SK-N-SH (cell line): ENCODE measurements at regions not wholly inside any gene's neighbourhood (a gene's known extent, or its start where the extent isn't known, plus 50 kb on each side); places are given as distances from the start of the nearest gene placed in this dataset.

Experiments used
- CTCF ChIP-seq: fragments of 200-600 bp; sonication (generic); IDR thresholded peaks from 2 replicates; pipeline ENCODE4 v1.6.1; 2017; ENCODE audit warnings: antibody characterized with exemption, mild to moderate bottlenecking, moderate library complexity
- JUND ChIP-seq: IDR thresholded peaks from 2 replicates; pipeline ENCODE4 v1.4.0; 2012
- MXI1 ChIP-seq: IDR thresholded peaks from 2 replicates; pipeline ENCODE4 v1.6.1; 2012; ENCODE audit warnings: mild to moderate bottlenecking, low read depth, low read length, improper control_type of control experiment
- POLR2AphosphoS5 ChIP-seq: IDR thresholded peaks from 2 replicates; pipeline ENCODE4 v1.6.1; 2012; ENCODE audit warnings: low read depth, low read length
- RAD21 ChIP-seq: IDR thresholded peaks from 2 replicates; pipeline ENCODE4 v1.6.1; 2012; ENCODE audit warnings: mild to moderate bottlenecking, low read length
- REST ChIP-seq: IDR thresholded peaks from 2 replicates; pipeline ENCODE4 v1.6.1; 2012; ENCODE audit warnings: mild to moderate bottlenecking, low read depth, low read length, moderate library complexity
- TAF1 ChIP-seq: IDR thresholded peaks from 2 replicates; pipeline ENCODE4 v1.6.1; 2012; ENCODE audit warnings: low read depth, mild to moderate bottlenecking, low read length, moderate library complexity, borderline replicate concordance

DNA sequence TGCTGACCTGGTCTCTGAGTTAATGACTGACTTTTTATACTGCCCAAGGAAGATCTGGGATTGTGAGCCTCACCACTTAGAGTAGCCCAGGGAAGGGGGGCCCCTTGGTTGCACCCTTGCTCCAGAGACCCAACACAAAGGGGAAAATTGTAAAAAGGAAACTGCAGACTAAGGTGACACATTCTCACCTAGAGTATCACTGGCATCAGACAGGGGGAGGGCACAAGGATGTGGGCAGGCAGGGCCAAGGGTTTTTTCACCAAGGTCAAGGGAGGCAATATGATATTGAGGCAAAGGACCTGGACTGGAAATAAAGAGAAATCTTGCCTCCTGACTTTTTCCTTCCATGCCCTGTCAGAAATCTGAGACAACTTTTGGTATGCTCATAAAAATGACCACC is 386.2 kb upstream of the FGF16 start:
- TF ChIP-seq JUND (no peak), CTCF (no peak), REST (no peak), POLR2AphosphoS5 (no peak), RAD21 (no peak), TAF1 (no peak), MXI1 (no peak)
